ENCODE measurements at regions not wholly inside any gene's neighbourhood (a gene's known extent, or its start where the extent isn't known, plus 50 kb on each side); places are given as distances from the start of the nearest gene placed in this dataset.

DNA sequence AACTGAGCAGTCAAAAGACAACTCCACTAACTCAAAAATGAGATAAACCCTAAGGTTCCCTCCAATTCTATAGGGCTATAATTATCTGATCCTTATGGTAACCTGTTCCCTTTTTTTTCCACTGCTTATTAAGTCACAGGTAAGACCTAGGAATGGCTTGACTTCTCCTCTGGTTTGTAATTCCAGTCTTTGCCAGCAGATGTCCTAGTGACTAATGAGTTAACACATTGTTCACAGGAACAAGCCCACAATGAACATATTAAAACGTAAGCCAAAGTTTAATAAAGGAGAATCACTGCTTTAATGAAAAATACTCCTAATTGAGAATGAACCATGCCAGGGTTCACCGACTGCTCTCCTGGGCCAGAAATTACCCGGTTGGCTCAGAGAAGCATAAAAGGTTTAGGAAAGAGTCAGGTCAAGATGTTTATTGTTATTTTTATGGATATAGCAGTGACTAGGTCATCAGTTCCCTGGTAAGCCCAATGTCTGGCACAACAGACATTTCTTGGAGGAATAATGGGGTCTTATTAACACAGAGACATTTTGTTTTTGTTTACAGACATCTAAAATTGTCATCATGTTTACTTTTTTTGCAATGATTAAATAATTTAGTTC is 120.1 kb downstream of the ELAPOR2 start:
- DNase-seq (peak; percentile 59), ATAC-seq (ENCODE audit: low read depth) (peak; percentile 49)
- H3K4me3 Mint-ChIP-seq: no peak overlapping the region
- H3K4me1 ChIP-seq (ENCODE audit: control insufficient read depth in 2 of 2, insufficient read depth in 2 of 2, low read length in 2 of 2): no peaks in the 10 kb centered on the region
- no peak overlapping the region for H3K4me3 ChIP-seq (ENCODE audit: control extremely low read depth in 1 of 5, extremely low read depth in 1 of 5, insufficient read depth in 1 of 5, low read depth in 2 of 5, low read length in 4 of 5)
- no peaks in the 10 kb centered on the region for H3K27me3 ChIP-seq (replicated peaks in 1 of 4; ENCODE audit: control extremely low read depth in 1 of 4, control insufficient read depth in 3 of 4, insufficient read depth in 4 of 4, low read length in 3 of 4)
- H3K9ac ChIP-seq (ENCODE audit: low read length): no peak overlapping the region
- CTCF ChIA-PET: no interaction called here
- no peak overlapping the region for H3K27ac Mint-ChIP-seq
- no peaks in the 10 kb centered on the region for H3K36me3 ChIP-seq (replicated peaks in 1 of 2; ENCODE audit: control extremely low read depth in 1 of 2, control insufficient read depth in 1 of 2, extremely low read depth in 1 of 2, insufficient read depth in 2 of 2, low read length in 1 of 2)
- H3K79me2 ChIP-seq (ENCODE audit: control insufficient read depth, insufficient read depth, low read length): no peaks in the 10 kb centered on the region
- no peaks in the 10 kb centered on the region for H4K20me1 ChIP-seq (ENCODE audit: control insufficient read depth, insufficient read depth, low read length, poor library complexity, severe bottlenecking)
- no peaks in the 10 kb centered on the region for H3K4me1 Mint-ChIP-seq
- H3K27ac ChIP-seq (ENCODE audit: low read length in 2 of 2): no peak overlapping the region
- no peaks in the 10 kb centered on the region for H3K9me3 ChIP-seq (ENCODE audit: control extremely low read depth in 1 of 3, control insufficient read depth in 2 of 3, insufficient read depth in 1 of 3, low read length in 2 of 3)
- intact Hi-C loops (cut with micrococcal nuclease): loop anchor here (1.0 kb wide), 2 partner anchors 209 to 298 kb away; no protein-coding TSS in a partner anchor
- H3K27me3 Mint-ChIP-seq: no peaks in the 10 kb centered on the region
- WGBS (ENCODE audit: insufficient coverage): 10% methylated on average over 2 of the region's 3 CpGs
- POLR2A ChIA-PET: no interaction called here
- no peak overlapping the region for H2AFZ ChIP-seq (ENCODE audit: insufficient read depth, low read depth, low read length, poor library complexity, severe bottlenecking)
- no peaks in the 10 kb centered on the region for H3K9me3 Mint-ChIP-seq (ENCODE audit: insufficient read depth)
- no peak overlapping the region for H3K4me2 ChIP-seq (replicated peaks; ENCODE audit: low read depth, low read length, poor library complexity, severe bottlenecking)
- no peak for TF ChIP-seq EZH2 (IDR thresholded peaks at IDR 0.05; ENCODE audit: borderline replicate concordance, insufficient read depth, low read depth, low read length, poor library complexity, severe bottlenecking)
- TF ChIP-seq, protein P1, sequence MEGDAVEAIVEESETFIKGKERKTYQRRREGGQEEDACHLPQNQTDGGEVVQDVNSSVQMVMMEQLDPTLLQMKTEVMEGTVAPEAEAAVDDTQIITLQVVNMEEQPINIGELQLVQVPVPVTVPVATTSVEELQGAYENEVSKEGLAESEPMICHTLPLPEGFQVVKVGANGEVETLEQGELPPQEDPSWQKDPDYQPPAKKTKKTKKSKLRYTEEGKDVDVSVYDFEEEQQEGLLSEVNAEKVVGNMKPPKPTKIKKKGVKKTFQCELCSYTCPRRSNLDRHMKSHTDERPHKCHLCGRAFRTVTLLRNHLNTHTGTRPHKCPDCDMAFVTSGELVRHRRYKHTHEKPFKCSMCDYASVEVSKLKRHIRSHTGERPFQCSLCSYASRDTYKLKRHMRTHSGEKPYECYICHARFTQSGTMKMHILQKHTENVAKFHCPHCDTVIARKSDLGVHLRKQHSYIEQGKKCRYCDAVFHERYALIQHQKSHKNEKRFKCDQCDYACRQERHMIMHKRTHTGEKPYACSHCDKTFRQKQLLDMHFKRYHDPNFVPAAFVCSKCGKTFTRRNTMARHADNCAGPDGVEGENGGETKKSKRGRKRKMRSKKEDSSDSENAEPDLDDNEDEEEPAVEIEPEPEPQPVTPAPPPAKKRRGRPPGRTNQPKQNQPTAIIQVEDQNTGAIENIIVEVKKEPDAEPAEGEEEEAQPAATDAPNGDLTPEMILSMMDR (IDR thresholded peaks at IDR 0.05): peak; percentile 53

- Mint-ChIP-seq H3K27me3 (no peaks in the 10 kb centered on the region), H3K4me3 (no peak overlapping the region), H3K9me3 (ENCODE audit: insufficient read depth) (no peaks in the 10 kb centered on the region), H3K27ac (no peak overlapping the region), H3K4me1 (no peaks in the 10 kb centered on the region)
- Histone ChIP-seq H3K79me2 (ENCODE audit: control insufficient read depth, insufficient read depth, low read length) (no peaks in the 10 kb centered on the region), H3K4me2 (replicated peaks; ENCODE audit: low read depth, low read length, poor library complexity, severe bottlenecking) (no peak overlapping the region), H3K36me3 (replicated peaks in 1 of 2; ENCODE audit: control extremely low read depth in 1 of 2, control insufficient read depth in 1 of 2, extremely low read depth in 1 of 2, insufficient read depth in 2 of 2, low read length in 1 of 2) (no peaks in the 10 kb centered on the region), H2AFZ (ENCODE audit: insufficient read depth, low read depth, low read length, poor library complexity, severe bottlenecking) (no peak overlapping the region), H3K9ac (ENCODE audit: low read length) (no peak overlapping the region), H4K20me1 (ENCODE audit: control insufficient read depth, insufficient read depth, low read length, poor library complexity, severe bottlenecking) (no peaks in the 10 kb centered on the region), H3K4me1 (ENCODE audit: control insufficient read depth in 2 of 2, insufficient read depth in 2 of 2, low read length in 2 of 2) (no peaks in the 10 kb centered on the region), H3K4me3 (ENCODE audit: control extremely low read depth in 1 of 5, extremely low read depth in 1 of 5, insufficient read depth in 1 of 5, low read depth in 2 of 5, low read length in 4 of 5) (no peak overlapping the region), H3K9me3 (ENCODE audit: control extremely low read depth in 1 of 3, control insufficient read depth in 2 of 3, insufficient read depth in 1 of 3, low read length in 2 of 3) (no peaks in the 10 kb centered on the region), H3K27ac (ENCODE audit: low read length in 2 of 2) (no peak overlapping the region), H3K27me3 (replicated peaks in 1 of 4; ENCODE audit: control extremely low read depth in 1 of 4, control insufficient read depth in 3 of 4, insufficient read depth in 4 of 4, low read length in 3 of 4) (no peaks in the 10 kb centered on the region)
- ATAC-seq (ENCODE audit: low read depth): no peak
- intact Hi-C loops (cut with micrococcal nuclease): no loop called here
- no peak for TF ChIP-seq EZH2 (IDR thresholded peaks at IDR 0.05; ENCODE audit: borderline replicate concordance, insufficient read depth, low read depth, low read length, poor library complexity, severe bottlenecking)
- CTCF ChIA-PET: interaction anchor here (0.8 to 3.2 kb wide), 3 partner anchors 212 to 300 kb away, joined by 3 to 18 read pairs (median 4); no protein-coding TSS in a partner anchor
- no CpG with 5 or more reads among the region's 2 CpGs for WGBS (ENCODE audit: insufficient coverage)
- POLR2A ChIA-PET: no interaction called here
- DNase-seq: no peak
Measured at GRCh38 chr7:86937363-86937878, 122.0 kb downstream of the ELAPOR2 start.
